Fibroblast of skin of right quadriceps (primary cell): ENCODE measurements at regions not wholly inside any gene's neighbourhood (a gene's known extent, or its start where the extent isn't known, plus 50 kb on each side); places are given as distances from the start of the nearest gene placed in this dataset.

Experiments
- DNase-seq: peaks from one replicate; pipeline ENCODE4 v3.0.0-alpha.2; 2013

GRCh38 chr6:115717062-115717461, 343.6 kb downstream of the FRK start:
- DNase-seq, result no peak

GRCh38 chr6:115712291-115712961, 348.3 kb downstream of the FRK start:
- DNase-seq, result no peak

- no peak for DNase-seq
Measured at GRCh38 chr6:115708850-115709249, 351.8 kb downstream of the FRK start.

- DNase-seq, result no peak
Measured at GRCh38 chr6:115706981-115707380, 353.7 kb downstream of the FRK start.

GRCh38 chr6:115706324-115706723, 354.4 kb downstream of the FRK start:
- DNase-seq, result no peak

- no peak for DNase-seq
Measured at GRCh38 chr6:115704028-115704427, 356.7 kb downstream of the FRK start.

GRCh38 chr6:115691433-115691832, 369.3 kb downstream of the FRK start:
- no peak for DNase-seq

- DNase-seq, result no peak
Measured at GRCh38 chr6:115690854-115691253, 369.8 kb downstream of the FRK start.

GRCh38 chr6:115681978-115682775, 378.5 kb downstream of the FRK start:
- DNase-seq, result no peak

GRCh38 chr6:115680621-115681020, 380.1 kb downstream of the FRK start:
- DNase-seq, result no peak

GRCh38 chr6:115677198-115677597, 383.5 kb downstream of the FRK start:
- DNase-seq, result no peak

GRCh38 chr6:115675443-115675842, 385.2 kb downstream of the FRK start:
- no peak for DNase-seq

GRCh38 chr6:115668781-115669180, 391.9 kb downstream of the FRK start:
- DNase-seq, result no peak

GRCh38 chr6:115668211-115668610, 392.5 kb downstream of the FRK start:
- no peak for DNase-seq

GRCh38 chr6:115667478-115668026, 393.1 kb downstream of the FRK start:
- DNase-seq, result no peak

GRCh38 chr6:115666997-115667396, 393.7 kb downstream of the FRK start:
- DNase-seq, result no peak

GRCh38 chr6:115665310-115665709, 395.4 kb downstream of the FRK start:
- no peak for DNase-seq

GRCh38 chr6:115663681-115664080, 397.0 kb downstream of the FRK start:
- no peak for DNase-seq

- DNase-seq, result peak; percentile 60
Measured at GRCh38 chr6:115643762-115644161, 416.9 kb downstream of the FRK start.

- no peak for DNase-seq
Measured at GRCh38 chr6:115634887-115635286, 425.8 kb downstream of the FRK start.

- DNase-seq, result no peak
Measured at GRCh38 chr6:115634131-115634530, 426.6 kb downstream of the FRK start.

GRCh38 chr6:115631028-115631427, 429.7 kb downstream of the FRK start:
- no peak for DNase-seq

GRCh38 chr6:115630424-115631024, 430.2 kb downstream of the FRK start:
- DNase-seq, result no peak

GRCh38 chr6:115629415-115629814, 431.3 kb downstream of the FRK start:
- no peak for DNase-seq
